ENCODE measurements at regions not wholly inside any gene's neighbourhood (a gene's known extent, or its start where the extent isn't known, plus 50 kb on each side); places are given as distances from the start of the nearest gene placed in this dataset.

- H3K9ac ChIP-seq (ENCODE audit: low read length): no peak overlapping the region
- H3K79me2 ChIP-seq (ENCODE audit: insufficient read depth, low read length): no peaks in the 10 kb centered on the region
- no peak overlapping the region for H3K4me2 ChIP-seq (ENCODE audit: low read depth, low read length, poor library complexity, severe bottlenecking)
- H3K36me3 ChIP-seq (ENCODE audit: low read length): no peaks in the 10 kb centered on the region
- no peaks in the 10 kb centered on the region for H4K20me1 ChIP-seq (ENCODE audit: low read depth, low read length)
- no peak overlapping the region for H2AFZ ChIP-seq (ENCODE audit: low read depth, low read length, severe bottlenecking)
- no peaks in the 10 kb centered on the region for H3K9me2 ChIP-seq (replicated peaks; ENCODE audit: insufficient read depth, low read length)
- H3K4me3 ChIP-seq (ENCODE audit: insufficient read depth, low read length, poor library complexity, severe bottlenecking): no peak overlapping the region
- TF ChIP-seq CTCF (IDR thresholded peaks at IDR 0.05; ENCODE audit: insufficient read depth, low read length, poor library complexity, severe bottlenecking) (no peak), EZH2phosphoT487 (conservative IDR thresholded peaks at IDR 0.05; ENCODE audit: low read length) (no peak)
- no peaks in the 10 kb centered on the region for H3K9me3 ChIP-seq (ENCODE audit: insufficient read depth, low read length)
- H3K27ac ChIP-seq (ENCODE audit: low read depth, low read length): no peak overlapping the region
- H3F3A ChIP-seq (ENCODE audit: insufficient read depth): no peaks in the 10 kb centered on the region
- no peaks in the 10 kb centered on the region for H3K27me3 ChIP-seq (ENCODE audit: low read length)
Observed at GRCh38 chr11:121683791-121684190, 231.0 kb upstream of the SORL1-AS1 start.

Data from SU-DHL-6 (cell line).